Hepatocyte (in vitro differentiated cells): ENCODE measurements at regions not wholly inside any gene's neighbourhood (a gene's known extent, or its start where the extent isn't known, plus 50 kb on each side); places are given as distances from the start of the nearest gene placed in this dataset.

ENCODE experiments used
- DNase-seq: peaks from one replicate; pipeline ENCODE4 v3.0.0-alpha.2; 2016; ENCODE audit warnings: low spot score
- H2AFZ ChIP-seq: fragments of 200-600 bp; sonication (generic); 2 replicates; pipeline ENCODE4 v1.6.0; 2016; ENCODE audit warnings: antibody characterized with exemption, mild to moderate bottlenecking
- H3K27ac ChIP-seq: fragments of 200-600 bp; sonication (generic); 2 replicates; pipeline ENCODE4 v1.5.1; 2016; ENCODE audit warnings: mild to moderate bottlenecking
- H3K27me3 ChIP-seq: fragments of 200-600 bp; sonication (generic); 2 replicates; pipeline ENCODE4 v1.6.1; 2016
- H3K36me3 ChIP-seq: fragments of 200-600 bp; sonication (generic); replicated peaks from 2 replicates; pipeline ENCODE4 v1.5.1; 2016; ENCODE audit warnings: low read depth; ENCODE audit not compliant: insufficient read depth
- H3K4me1 ChIP-seq: fragments of 200-600 bp; sonication (generic); 2 replicates; pipeline ENCODE4 v1.5.1; 2016; ENCODE audit warnings: mild to moderate bottlenecking, moderate library complexity; ENCODE audit not compliant: insufficient read depth
- H3K4me2 ChIP-seq: fragments of 200-600 bp; sonication (generic); 2 replicates; pipeline ENCODE4 v1.6.0; 2016
- H3K4me3 ChIP-seq: fragments of 200-600 bp; sonication (generic); 2 replicates; pipeline ENCODE4 v1.5.1; 2016; ENCODE audit warnings: mild to moderate bottlenecking
- H3K79me2 ChIP-seq: fragments of 200-600 bp; sonication (generic); 2 replicates; pipeline ENCODE4 v1.6.0; 2017; ENCODE audit warnings: mild to moderate bottlenecking
- H3K9me2 ChIP-seq: fragments of 200-600 bp; sonication (generic); replicated peaks from 2 replicates; pipeline ENCODE4 v1.6.0; 2017; ENCODE audit warnings: mild to moderate bottlenecking; ENCODE audit not compliant: insufficient read depth
- H3K9me3 ChIP-seq: fragments of 200-600 bp; sonication (generic); 2 replicates; pipeline ENCODE4 v1.5.1; 2016; ENCODE audit warnings: low read depth, mild to moderate bottlenecking
- H4K20me1 ChIP-seq: fragments of 200-600 bp; sonication (generic); 2 replicates; pipeline ENCODE4 v1.6.0; 2016; ENCODE audit warnings: mild to moderate bottlenecking; ENCODE audit not compliant: insufficient read depth, poor library complexity, severe bottlenecking
- EZH2 ChIP-seq: fragments of 200-600 bp; sonication (generic); IDR thresholded peaks from 2 replicates; pipeline ENCODE4 v1.6.1; 2016; ENCODE audit warnings: antibody characterized with exemption, mild to moderate bottlenecking, borderline replicate concordance
- EZH2phosphoT487 ChIP-seq: fragments of 200-600 bp; sonication (generic); IDR thresholded peaks from one replicate; pipeline ENCODE4 v1.6.1; 2018; ENCODE audit warnings: antibody characterized with exemption, mild to moderate bottlenecking, low read depth, moderate library complexity; ENCODE audit not compliant: unreplicated experiment, severe bottlenecking
- WGBS: methylation state at CpG from one replicate; pipeline ENCODE4 v1.1.6; 2016; ENCODE audit warnings: low lambda C conversion rate; ENCODE audit errors: missing lambda C conversion rate; 5-methylcytosine and 5-hydroxymethylcytosine counted together
- TF ChIP-seq, protein P1 (sequence below): fragments of 200-600 bp; sonication (generic); IDR thresholded peaks from 2 replicates; pipeline ENCODE4 v1.5.1; 2016; ENCODE audit warnings: antibody characterized with exemption, mild to moderate bottlenecking; ENCODE audit not compliant: poor library complexity

- H4K20me1 ChIP-seq: no peaks in the 10 kb centered on the region
- no peaks in the 10 kb centered on the region for H3K27me3 ChIP-seq
- no peaks in the 10 kb centered on the region for H3K9me2 ChIP-seq
- H3K36me3 ChIP-seq: no peaks in the 10 kb centered on the region
- no peak overlapping the region for H3K27ac ChIP-seq
- H3K79me2 ChIP-seq: no peaks in the 10 kb centered on the region
- no peak for DNase-seq
- H3K4me2 ChIP-seq: no peak overlapping the region
- H3K9me3 ChIP-seq: no peaks in the 10 kb centered on the region
- no peaks in the 10 kb centered on the region for H3K4me1 ChIP-seq
- no peak overlapping the region for H2AFZ ChIP-seq
- TF ChIP-seq EZH2 (no peak), EZH2phosphoT487 (no peak)
- TF ChIP-seq, protein P1, sequence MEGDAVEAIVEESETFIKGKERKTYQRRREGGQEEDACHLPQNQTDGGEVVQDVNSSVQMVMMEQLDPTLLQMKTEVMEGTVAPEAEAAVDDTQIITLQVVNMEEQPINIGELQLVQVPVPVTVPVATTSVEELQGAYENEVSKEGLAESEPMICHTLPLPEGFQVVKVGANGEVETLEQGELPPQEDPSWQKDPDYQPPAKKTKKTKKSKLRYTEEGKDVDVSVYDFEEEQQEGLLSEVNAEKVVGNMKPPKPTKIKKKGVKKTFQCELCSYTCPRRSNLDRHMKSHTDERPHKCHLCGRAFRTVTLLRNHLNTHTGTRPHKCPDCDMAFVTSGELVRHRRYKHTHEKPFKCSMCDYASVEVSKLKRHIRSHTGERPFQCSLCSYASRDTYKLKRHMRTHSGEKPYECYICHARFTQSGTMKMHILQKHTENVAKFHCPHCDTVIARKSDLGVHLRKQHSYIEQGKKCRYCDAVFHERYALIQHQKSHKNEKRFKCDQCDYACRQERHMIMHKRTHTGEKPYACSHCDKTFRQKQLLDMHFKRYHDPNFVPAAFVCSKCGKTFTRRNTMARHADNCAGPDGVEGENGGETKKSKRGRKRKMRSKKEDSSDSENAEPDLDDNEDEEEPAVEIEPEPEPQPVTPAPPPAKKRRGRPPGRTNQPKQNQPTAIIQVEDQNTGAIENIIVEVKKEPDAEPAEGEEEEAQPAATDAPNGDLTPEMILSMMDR: no peak
- H3K4me3 ChIP-seq: no peak overlapping the region
These were observed 440.8 kb upstream of the LUZP2 start for GRCh38 chr11:24056051-24056450.

DNA sequence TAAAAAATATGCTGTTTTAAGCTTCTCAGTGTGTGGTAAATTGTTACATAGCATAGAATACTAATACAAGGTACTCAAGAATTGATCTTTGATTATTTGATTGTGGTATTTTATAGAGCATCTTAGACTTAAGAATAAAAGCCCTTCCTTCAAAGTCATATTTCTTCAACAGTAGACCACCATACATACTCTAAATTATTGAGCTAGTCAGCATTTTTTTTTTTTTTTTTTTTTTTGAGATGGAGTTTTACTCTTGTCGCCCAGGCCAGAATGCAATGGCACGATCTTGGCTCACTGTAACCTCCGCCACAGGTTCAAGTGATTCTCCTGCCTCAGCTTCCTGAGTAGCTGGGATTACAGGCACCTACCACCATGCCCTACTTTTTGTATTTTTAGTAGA, 436.7 kb upstream of the LUZP2 start:
- 91% methylated on average over 3 of the region's 3 CpGs for WGBS
- Histone ChIP-seq H2AFZ (no peak overlapping the region), H3K4me1 (no peaks in the 10 kb centered on the region), H3K9me2 (no peaks in the 10 kb centered on the region), H4K20me1 (no peaks in the 10 kb centered on the region), H3K9me3 (no peaks in the 10 kb centered on the region), H3K79me2 (no peaks in the 10 kb centered on the region), H3K4me2 (no peak overlapping the region), H3K36me3 (no peaks in the 10 kb centered on the region), H3K27me3 (no peaks in the 10 kb centered on the region), H3K4me3 (no peak overlapping the region), H3K27ac (no peak overlapping the region)
- TF ChIP-seq EZH2phosphoT487 (no peak), EZH2 (no peak)
- TF ChIP-seq, protein P1: no peak
- no peak for DNase-seq

- TF ChIP-seq EZH2phosphoT487: no peak
- TF ChIP-seq EZH2: no peak
- TF ChIP-seq, protein P1: no peak
- Histone ChIP-seq H4K20me1 (no peaks in the 10 kb centered on the region), H3K36me3 (no peaks in the 10 kb centered on the region), H2AFZ (no peak overlapping the region), H3K4me2 (no peak overlapping the region), H3K9me2 (no peaks in the 10 kb centered on the region), H3K9me3 (no peaks in the 10 kb centered on the region), H3K27me3 (no peaks in the 10 kb centered on the region), H3K79me2 (no peaks in the 10 kb centered on the region), H3K27ac (no peak overlapping the region), H3K4me3 (no peak overlapping the region), H3K4me1 (no peaks in the 10 kb centered on the region)
- 73% methylated on average over 6 of the region's 6 CpGs for WGBS
- DNase-seq: no peak
These were observed 432.4 kb upstream of the LUZP2 start for GRCh38 chr11:24064309-24064903.

- Histone ChIP-seq H3K27me3 (no peaks in the 10 kb centered on the region), H2AFZ (no peak overlapping the region), H3K4me1 (no peaks in the 10 kb centered on the region), H3K4me2 (no peak overlapping the region), H3K9me3 (no peaks in the 10 kb centered on the region), H3K9me2 (no peaks in the 10 kb centered on the region), H3K4me3 (no peak overlapping the region), H3K27ac (no peak overlapping the region), H3K36me3 (no peaks in the 10 kb centered on the region), H3K79me2 (no peaks in the 10 kb centered on the region), H4K20me1 (no peaks in the 10 kb centered on the region)
- DNase-seq: no peak
- WGBS: 56% methylated on average over 2 of the region's 2 CpGs
- no peak for TF ChIP-seq EZH2phosphoT487
- TF ChIP-seq EZH2: no peak
- TF ChIP-seq, protein P1: no peak
These were observed 428.7 kb upstream of the LUZP2 start for GRCh38 chr11:24068197-24068596.
